ENCODE measurements at regions not wholly inside any gene's neighbourhood (a gene's known extent, or its start where the extent isn't known, plus 50 kb on each side); places are given as distances from the start of the nearest gene placed in this dataset.

DNA sequence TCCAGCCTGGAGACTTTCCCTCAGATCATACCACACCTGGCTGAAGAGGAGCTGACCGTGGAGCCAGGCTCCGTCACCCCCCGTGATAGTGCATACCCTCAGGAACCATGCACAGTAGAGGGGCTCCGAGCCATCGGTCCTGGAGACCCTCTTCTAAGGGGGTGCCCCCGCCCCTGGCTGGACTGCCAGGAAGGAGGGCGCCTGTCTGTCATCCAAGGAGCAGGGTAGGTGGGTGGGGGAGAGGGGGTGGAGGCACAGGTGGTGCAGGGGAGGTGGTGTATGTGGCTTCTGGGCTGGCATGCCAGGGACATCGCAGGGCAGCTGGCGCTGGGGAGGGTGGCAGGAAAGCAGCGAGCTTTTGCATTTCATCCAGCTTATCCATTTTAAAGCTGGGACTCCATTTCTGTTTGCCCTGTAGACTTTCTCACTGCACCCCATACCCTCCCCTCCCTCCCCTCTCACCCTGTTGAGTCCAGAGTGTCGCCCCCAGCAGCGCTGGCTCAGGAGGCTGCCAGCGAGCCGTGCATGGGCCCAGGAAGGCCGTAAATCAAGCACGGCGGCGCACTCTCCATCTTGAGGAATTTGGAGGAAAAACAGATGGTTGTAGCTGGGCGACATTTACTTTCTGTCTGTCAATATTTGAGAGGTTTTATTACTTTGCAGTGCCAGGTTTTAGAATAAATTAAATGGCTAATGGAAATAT is 56.2 kb upstream of the HS6ST1 start:
- Mint-ChIP-seq H3K9me3 (no peaks in the 10 kb centered on the region), H3K4me3 (no peak overlapping the region), H3K27me3 (no peaks in the 10 kb centered on the region), H3K27ac (no peak overlapping the region), H3K4me1 (ENCODE audit: low read depth) (no peaks in the 10 kb centered on the region), H3K36me3 (ENCODE audit: low read depth) (no peaks in the 10 kb centered on the region)
- H3K27me3 ChIP-seq (ENCODE audit: control insufficient read depth in 1 of 2, insufficient read depth in 2 of 2, low read length in 2 of 2): no peaks in the 10 kb centered on the region
- TF ChIP-seq, protein P1, sequence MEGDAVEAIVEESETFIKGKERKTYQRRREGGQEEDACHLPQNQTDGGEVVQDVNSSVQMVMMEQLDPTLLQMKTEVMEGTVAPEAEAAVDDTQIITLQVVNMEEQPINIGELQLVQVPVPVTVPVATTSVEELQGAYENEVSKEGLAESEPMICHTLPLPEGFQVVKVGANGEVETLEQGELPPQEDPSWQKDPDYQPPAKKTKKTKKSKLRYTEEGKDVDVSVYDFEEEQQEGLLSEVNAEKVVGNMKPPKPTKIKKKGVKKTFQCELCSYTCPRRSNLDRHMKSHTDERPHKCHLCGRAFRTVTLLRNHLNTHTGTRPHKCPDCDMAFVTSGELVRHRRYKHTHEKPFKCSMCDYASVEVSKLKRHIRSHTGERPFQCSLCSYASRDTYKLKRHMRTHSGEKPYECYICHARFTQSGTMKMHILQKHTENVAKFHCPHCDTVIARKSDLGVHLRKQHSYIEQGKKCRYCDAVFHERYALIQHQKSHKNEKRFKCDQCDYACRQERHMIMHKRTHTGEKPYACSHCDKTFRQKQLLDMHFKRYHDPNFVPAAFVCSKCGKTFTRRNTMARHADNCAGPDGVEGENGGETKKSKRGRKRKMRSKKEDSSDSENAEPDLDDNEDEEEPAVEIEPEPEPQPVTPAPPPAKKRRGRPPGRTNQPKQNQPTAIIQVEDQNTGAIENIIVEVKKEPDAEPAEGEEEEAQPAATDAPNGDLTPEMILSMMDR (IDR thresholded peaks at IDR 0.05): no peak
- DNase-seq (peak in 1 of 14 experiments; percentile 15), ATAC-seq (ENCODE audit: poor library complexity) (no peak)
- H3K4me3 ChIP-seq (ENCODE audit: low read length): no peak overlapping the region
- intact Hi-C loops (cut with DNase I, micrococcal nuclease): no loop called here
- CTCF ChIA-PET: no interaction called here
- H3K9me3 ChIP-seq (ENCODE audit: control insufficient read depth in 1 of 2, insufficient read depth in 1 of 2, low read length in 2 of 2): no peaks in the 10 kb centered on the region
- H3K27ac ChIP-seq (ENCODE audit: low read depth in 1 of 2, low read length in 2 of 2): no peak overlapping the region
- POLR2A ChIA-PET: no interaction called here
- H3K4me1 ChIP-seq (ENCODE audit: insufficient read depth, low read length): peaks cover 16% of the 10 kb centered on the region
- H3K36me3 ChIP-seq (ENCODE audit: insufficient read depth, low read length): no peaks in the 10 kb centered on the region

DNA sequence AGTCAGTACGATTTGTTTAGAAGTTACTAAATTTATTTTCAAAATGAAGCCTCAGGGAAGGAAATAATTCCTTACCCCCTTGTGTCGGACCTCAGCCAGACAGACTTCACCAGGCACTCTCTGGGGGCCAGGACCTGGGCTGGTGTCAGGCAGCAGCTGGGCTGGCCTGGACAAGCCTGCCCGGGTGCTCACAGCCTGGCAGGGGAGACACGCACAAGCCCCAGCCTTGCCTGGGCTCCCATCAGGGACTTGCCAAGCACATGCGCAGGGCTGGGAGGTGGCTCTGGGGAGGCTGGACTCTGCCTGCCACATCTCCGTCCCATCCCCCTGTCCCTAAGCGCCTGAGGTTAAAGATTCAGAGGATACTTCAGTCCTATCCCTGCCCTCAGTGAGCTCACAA is 56.8 kb upstream of the HS6ST1 start:
- DNase-seq: peak in 1 of 14 experiments; percentile 24

DNA sequence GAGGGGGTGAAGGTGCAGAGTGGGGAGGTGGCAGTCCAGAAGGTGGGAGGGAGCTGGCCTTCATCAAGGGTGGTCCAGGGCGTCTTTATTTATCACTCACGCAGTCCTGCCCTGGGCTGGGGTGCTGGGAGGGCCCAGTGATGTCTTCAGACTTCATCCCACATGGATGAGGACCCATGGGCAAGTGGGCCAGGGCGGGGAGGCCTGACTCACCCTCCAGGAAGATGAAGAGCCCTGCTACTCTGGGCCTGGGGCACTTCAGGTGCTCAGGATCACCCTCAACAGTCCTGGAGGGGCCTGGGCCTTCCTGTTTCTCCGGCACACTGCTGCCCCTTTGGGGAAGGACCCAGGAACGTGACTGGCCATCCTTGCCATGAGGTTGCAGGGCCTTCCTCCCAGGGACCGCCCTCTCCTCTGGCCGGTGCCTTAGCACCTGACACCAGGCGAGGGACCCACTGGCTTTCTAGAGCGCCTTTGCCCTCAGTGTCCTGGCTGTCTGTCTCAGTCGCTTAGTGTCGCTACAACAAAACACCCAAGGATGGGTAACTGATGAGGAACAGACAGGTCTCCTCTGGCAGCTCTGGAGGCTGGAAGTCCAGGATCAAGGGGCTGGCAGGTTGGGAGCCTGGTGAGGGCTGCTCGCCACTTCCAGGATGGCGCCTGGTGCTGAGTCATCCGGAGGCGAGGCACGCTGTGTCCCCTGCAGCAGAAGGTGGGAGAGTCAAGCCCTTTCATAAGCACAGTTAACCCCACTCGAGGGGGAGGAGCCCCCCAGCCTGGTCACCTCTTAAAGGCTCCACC is 57.8 kb upstream of the HS6ST1 start:
- no peaks in the 10 kb centered on the region for H3K27me3 Mint-ChIP-seq
- H3K4me1 Mint-ChIP-seq (ENCODE audit: low read depth): no peaks in the 10 kb centered on the region
- H3K27ac Mint-ChIP-seq: no peak overlapping the region
- Histone ChIP-seq H3K4me3 (ENCODE audit: low read length) (no peak overlapping the region), H3K4me1 (ENCODE audit: insufficient read depth, low read length) (peaks cover 18% of the 10 kb centered on the region), H3K36me3 (ENCODE audit: insufficient read depth, low read length) (no peaks in the 10 kb centered on the region), H3K9me3 (ENCODE audit: control insufficient read depth in 1 of 2, insufficient read depth in 1 of 2, low read length in 2 of 2) (no peaks in the 10 kb centered on the region), H3K27me3 (ENCODE audit: control insufficient read depth in 1 of 2, insufficient read depth in 2 of 2, low read length in 2 of 2) (no peaks in the 10 kb centered on the region), H3K27ac (ENCODE audit: low read depth in 1 of 2, low read length in 2 of 2) (no peak overlapping the region)
- ChIA-PET CTCF (no interaction called here), POLR2A (no interaction called here)
- DNase-seq (peak in 1 of 14 experiments; percentile 29), ATAC-seq (ENCODE audit: poor library complexity) (no peak)
- intact Hi-C loops (cut with DNase I, micrococcal nuclease): no loop called here
- H3K36me3 Mint-ChIP-seq (ENCODE audit: low read depth): no peaks in the 10 kb centered on the region
- H3K9me3 Mint-ChIP-seq: no peaks in the 10 kb centered on the region
- H3K4me3 Mint-ChIP-seq: no peak overlapping the region
- TF ChIP-seq, protein P1 (IDR thresholded peaks at IDR 0.05): no peak

More for the DNA sequence above, 56.8 kb upstream of the HS6ST1 start:
- no peak overlapping the region for H3K27ac ChIP-seq (ENCODE audit: low read depth in 1 of 2, low read length in 2 of 2)
- no peaks in the 10 kb centered on the region for H3K36me3 Mint-ChIP-seq (ENCODE audit: low read depth)
- ChIA-PET CTCF (no interaction called here), POLR2A (no interaction called here)
- H3K4me1 ChIP-seq (ENCODE audit: insufficient read depth, low read length): peaks cover 16% of the 10 kb centered on the region
- H3K27ac Mint-ChIP-seq: no peak overlapping the region
- no peak overlapping the region for H3K4me3 Mint-ChIP-seq
- no peaks in the 10 kb centered on the region for H3K27me3 Mint-ChIP-seq
- H3K36me3 ChIP-seq (ENCODE audit: insufficient read depth, low read length): no peaks in the 10 kb centered on the region
- TF ChIP-seq, protein P1 (IDR thresholded peaks at IDR 0.05): no peak
- no peaks in the 10 kb centered on the region for H3K9me3 ChIP-seq (ENCODE audit: control insufficient read depth in 1 of 2, insufficient read depth in 1 of 2, low read length in 2 of 2)
- H3K4me3 ChIP-seq (ENCODE audit: low read length): no peak overlapping the region
- H3K27me3 ChIP-seq (ENCODE audit: control insufficient read depth in 1 of 2, insufficient read depth in 2 of 2, low read length in 2 of 2): no peaks in the 10 kb centered on the region
- intact Hi-C loops (cut with DNase I, micrococcal nuclease): no loop called here
- ATAC-seq (ENCODE audit: poor library complexity): no peak
- H3K9me3 Mint-ChIP-seq: no peaks in the 10 kb centered on the region
- H3K4me1 Mint-ChIP-seq (ENCODE audit: low read depth): no peaks in the 10 kb centered on the region

Data from CD4-positive, alpha-beta T cell (primary cell).